HepG2 (cell line): ENCODE measurements at regions not wholly inside any gene's neighbourhood (a gene's known extent, or its start where the extent isn't known, plus 50 kb on each side); places are given as distances from the start of the nearest gene placed in this dataset.

ENCODE experiments used
- ATAC-seq: fragments of 200-7000 bp; cut with Tn5 transposase; 3 replicates; pipeline ENCODE4 v1.9.1; 2020; ENCODE audit warnings: mild to moderate bottlenecking, moderate library complexity
- BruUV-seq: library from RNA; stranded (reverse); fragments of 400-500 nt; replicated peaks from 2 replicates; lab custom pipeline; 2021; lab: Mats Ljungman, UMichigan
- CTCF ChIA-PET: fragments of 300-600 bp; formaldehyde crosslinking; extraction: SDS; loops from one replicate; lab custom pipeline; 2021; ENCODE audit warnings: low total read pairs, inconsistent platforms, low intra/inter-chr PET ratio; lab: Yijun Ruan, JAX
- POLR2A ChIA-PET: fragments of 350-600 bp; sonication (Branson Sonifier 250); formaldehyde crosslinking; loops from one replicate; lab custom pipeline; 2020; ENCODE audit warnings: antibody characterized with exemption, inconsistent platforms; lab: Yijun Ruan, JAX
- DNase-seq: peaks from one replicate; pipeline ENCODE4 v3.0.0-alpha.2; 2015; ENCODE audit warnings: low spot score
- FAIRE-seq: peaks from 3 replicates; lab custom pipeline; 2011; peaks lifted over from hg19 to GRCh38; lab: Jason Lieb, UNC
- H2AFZ ChIP-seq: one replicate; pipeline ENCODE4 v1.6.1; 2011; ENCODE audit warnings: low read length, inconsistent platforms
- H3K27ac ChIP-seq: fragments of 300-600 bp; 3 replicates; pipeline ENCODE4 v1.8.0; 2011; ENCODE audit warnings: mixed run types, mild to moderate bottlenecking, mixed read lengths, low read length, inconsistent platforms; ENCODE audit not compliant: insufficient read depth; ENCODE audit errors: extremely low read length
- H3K27me3 ChIP-seq, 2 experiments: fragments of 200-600 bp in 1 of 2; 2 replicates in 1 of 2; 3 replicates in 1 of 2; pipeline versions ENCODE4 v1.6.0 to v1.8.0; 2011; ENCODE audit warnings: low read length in 2 of 2, mild to moderate bottlenecking in 2 of 2, moderate library complexity in 2 of 2, inconsistent platforms in 1 of 2; ENCODE audit not compliant: insufficient read depth in 2 of 2, control insufficient read depth in 1 of 2
- H3K36me3 ChIP-seq, 2 experiments: fragments of 200-600 bp in 1 of 2; replicated peaks in 1 of 2; 2 replicates in 1 of 2; 3 replicates in 1 of 2; pipeline versions ENCODE4 v1.5.1 to v1.8.0; 2011; ENCODE audit warnings: low read length in 2 of 2, inconsistent platforms in 1 of 2; ENCODE audit not compliant: insufficient read depth in 2 of 2, control insufficient read depth in 1 of 2
- H3K4me1 ChIP-seq: 2 replicates; pipeline ENCODE4 v1.5.1; 2012; ENCODE audit warnings: low read length, inconsistent platforms; ENCODE audit not compliant: insufficient read depth
- H3K4me2 ChIP-seq: 2 replicates; pipeline ENCODE4 v1.6.0; 2011; ENCODE audit warnings: low read depth, low read length, inconsistent platforms
- H3K4me3 ChIP-seq, 3 experiments: fragments of 200-600 bp in 1 of 3; sonication (generic), shearing (Covaris generic) in 1 of 3; replicated peaks in 1 of 3; 2 replicates each; pipeline ENCODE4 v1.5.1; 2011 to 2016; ENCODE audit warnings: low read length in 3 of 3, inconsistent platforms in 2 of 3, low read depth in 2 of 3, mild to moderate bottlenecking in 2 of 3, control low read depth in 1 of 3, mixed read lengths in 1 of 3; ENCODE audit not compliant: insufficient read depth in 1 of 3
- H3K79me2 ChIP-seq: one replicate; pipeline ENCODE4 v1.6.1; 2011; ENCODE audit warnings: low read length, inconsistent platforms; ENCODE audit not compliant: insufficient read depth
- H3K9ac ChIP-seq: 2 replicates; pipeline ENCODE4 v1.6.0; 2011; ENCODE audit warnings: mild to moderate bottlenecking, low read depth, low read length, inconsistent platforms; ENCODE audit not compliant: insufficient read depth
- H3K9me3 ChIP-seq: 2 replicates; pipeline ENCODE4 v1.5.1; 2012; ENCODE audit warnings: mild to moderate bottlenecking, low read length
- H4K20me1 ChIP-seq: 2 replicates; pipeline ENCODE4 v1.6.0; 2011; ENCODE audit warnings: inconsistent platforms, mild to moderate bottlenecking, low read length, moderate library complexity; ENCODE audit not compliant: insufficient read depth
- AGO1 ChIP-seq: fragments of 200-400 bp; formaldehyde crosslinking; IDR thresholded peaks from 2 replicates; pipeline ENCODE4 v1.6.1; 2017; ENCODE audit warnings: mild to moderate bottlenecking, low read depth, low read length, moderate library complexity; ENCODE audit not compliant: poor library complexity, severe bottlenecking
- CAMTA2 ChIP-seq: sonication (generic); formaldehyde crosslinking; IDR thresholded peaks from 2 replicates; pipeline ENCODE4 v1.4.0; 2020; ENCODE audit warnings: mild to moderate bottlenecking, missing genetic modification reagents, borderline replicate concordance
- GPN1 ChIP-seq: sonication (generic); formaldehyde crosslinking; IDR thresholded peaks from 2 replicates; pipeline ENCODE4 v1.5.1; 2020; ENCODE audit warnings: missing genetic modification reagents, borderline replicate concordance
- MLLT10 ChIP-seq: sonication (generic); formaldehyde crosslinking; IDR thresholded peaks from 2 replicates; pipeline ENCODE4 v1.4.0; 2020; ENCODE audit warnings: missing genetic modification reagents
- SATB2 ChIP-seq: sonication (generic); formaldehyde crosslinking; IDR thresholded peaks from 2 replicates; pipeline ENCODE4 v1.5.0; 2020; ENCODE audit warnings: missing genetic modification reagents
- ZNF12 ChIP-seq: sonication (generic); formaldehyde crosslinking; IDR thresholded peaks from 2 replicates; pipeline ENCODE4 v1.5.0; 2020; ENCODE audit warnings: missing genetic modification reagents
- ZNF781 ChIP-seq: sonication (generic); formaldehyde crosslinking; IDR thresholded peaks from 2 replicates; pipeline ENCODE4 v1.5.1; 2020; ENCODE audit warnings: borderline replicate concordance, mild to moderate bottlenecking, missing genetic modification reagents; ENCODE audit errors: not compliant biosample characterization
- WGBS: methylation state at CpG from one replicate; pipeline ENCODE4 v1.1.6; 2017; ENCODE audit warnings: low lambda C conversion rate; 5-methylcytosine and 5-hydroxymethylcytosine counted together
- in situ Hi-C: cut with HindIII; loops from 2 replicates; pipeline ENCODE4 v1.10.0; 2017; ENCODE audit warnings: low pct_unique_long_range_greater_than_20kb; ENCODE audit not compliant: extremely low pct_ligation_motif_present
- intact Hi-C: fragments of 100-400 bp; cut with micrococcal nuclease; formaldehyde crosslinking; loops from one replicate; pipeline ENCODE4 v1.10.0; 2022; ENCODE audit not compliant: unreplicated experiment
- TF ChIP-seq, protein P1 (sequence below): sonication (generic); formaldehyde crosslinking; conservative IDR thresholded peaks from 2 replicates; pipeline ENCODE4 v1.5.0; 2020; ENCODE audit warnings: missing genetic modification reagents
- TF ChIP-seq, protein P2 (sequence below): sonication (generic); formaldehyde crosslinking; IDR thresholded peaks from 2 replicates; pipeline ENCODE4 v1.5.0; 2020; ENCODE audit warnings: mild to moderate bottlenecking, low read depth, missing genetic modification reagents, borderline replicate concordance

DNA sequence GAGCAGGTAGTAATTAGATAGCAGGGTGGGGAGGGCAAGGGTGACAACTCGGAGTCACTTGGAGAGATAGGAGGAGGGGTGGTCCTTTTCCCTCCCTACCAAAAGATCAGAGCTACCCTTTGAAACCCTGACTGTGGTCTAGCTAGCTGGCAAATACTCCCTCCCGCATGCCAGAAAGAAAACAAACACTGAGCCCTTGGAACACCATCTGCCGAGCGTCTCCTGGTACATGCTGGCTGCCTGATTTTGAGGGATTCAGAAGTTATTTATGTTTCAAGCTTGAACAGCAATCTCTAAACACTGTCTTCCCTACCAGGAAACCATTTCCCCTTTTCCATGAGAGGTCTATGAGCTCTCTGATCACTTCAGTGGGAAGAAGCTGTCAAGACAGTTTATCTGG is 291.6 kb upstream of the CFAP20DC start (continued):
- TF ChIP-seq, protein P1, sequence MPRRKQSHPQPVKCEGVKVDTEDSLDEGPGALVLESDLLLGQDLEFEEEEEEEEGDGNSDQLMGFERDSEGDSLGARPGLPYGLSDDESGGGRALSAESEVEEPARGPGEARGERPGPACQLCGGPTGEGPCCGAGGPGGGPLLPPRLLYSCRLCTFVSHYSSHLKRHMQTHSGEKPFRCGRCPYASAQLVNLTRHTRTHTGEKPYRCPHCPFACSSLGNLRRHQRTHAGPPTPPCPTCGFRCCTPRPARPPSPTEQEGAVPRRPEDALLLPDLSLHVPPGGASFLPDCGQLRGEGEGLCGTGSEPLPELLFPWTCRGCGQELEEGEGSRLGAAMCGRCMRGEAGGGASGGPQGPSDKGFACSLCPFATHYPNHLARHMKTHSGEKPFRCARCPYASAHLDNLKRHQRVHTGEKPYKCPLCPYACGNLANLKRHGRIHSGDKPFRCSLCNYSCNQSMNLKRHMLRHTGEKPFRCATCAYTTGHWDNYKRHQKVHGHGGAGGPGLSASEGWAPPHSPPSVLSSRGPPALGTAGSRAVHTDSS (CRISPR knock-in tag) = no peak
- TF ChIP-seq SATB2 (no peak), CAMTA2 (CRISPR knock-in tag) (no peak)

DNA sequence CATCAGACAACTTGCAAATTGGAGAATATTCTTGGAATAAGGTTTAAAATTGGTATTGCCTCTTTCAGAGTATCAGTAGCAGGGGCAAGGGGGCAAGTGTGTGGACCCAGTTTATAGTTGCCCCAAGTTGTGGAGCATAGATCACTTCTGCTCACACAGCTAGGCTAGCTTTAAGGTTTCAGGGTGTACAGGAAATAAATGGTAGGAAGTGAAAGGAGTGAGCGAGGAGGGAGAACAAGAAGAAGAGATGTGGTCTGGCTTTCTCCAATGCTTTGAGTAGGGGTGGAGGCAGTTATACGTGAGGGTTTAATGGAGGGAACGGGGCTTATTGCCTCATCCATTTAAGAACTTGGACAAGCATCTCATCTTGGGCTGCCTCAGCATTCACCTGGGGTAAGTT is 290.0 kb upstream of the CFAP20DC start:
- H3K9ac ChIP-seq = no peak overlapping the region
- ChIA-PET CTCF (no interaction called here), POLR2A (no interaction called here)
- intact Hi-C loops (no loop called here), in situ Hi-C loops (no loop called here)
- ATAC-seq (no peak), FAIRE-seq (no peak), DNase-seq (no peak)
- no peak overlapping the region for H3K27ac ChIP-seq
- 39% methylated on average over 3 of the region's 3 CpGs for WGBS
- H2AFZ ChIP-seq = no peak overlapping the region
- no peaks in the 10 kb centered on the region for H3K36me3 ChIP-seq
- no TSS peak for BruUV-seq
- no peak for TF ChIP-seq GPN1 (CRISPR knock-in tag)
- TF ChIP-seq, protein P2, sequence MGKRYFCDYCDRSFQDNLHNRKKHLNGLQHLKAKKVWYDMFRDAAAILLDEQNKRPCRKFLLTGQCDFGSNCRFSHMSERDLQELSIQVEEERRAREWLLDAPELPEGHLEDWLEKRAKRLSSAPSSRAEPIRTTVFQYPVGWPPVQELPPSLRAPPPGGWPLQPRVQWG (CRISPR knock-in tag) = no peak
- TF ChIP-seq AGO1 = no peak
- TF ChIP-seq MLLT10 = no peak
- no peak for TF ChIP-seq ZNF12 (CRISPR knock-in tag)
- no peak for TF ChIP-seq ZNF781
- H3K4me2 ChIP-seq = no peak overlapping the region
- no peaks in the 10 kb centered on the region for H4K20me1 ChIP-seq
- H3K4me1 ChIP-seq = peaks cover 17% of the 10 kb centered on the region
- no peaks in the 10 kb centered on the region for H3K9me3 ChIP-seq
- H3K4me3 ChIP-seq = no peak overlapping the region
- no peaks in the 10 kb centered on the region for H3K27me3 ChIP-seq
- H3K79me2 ChIP-seq = no peaks in the 10 kb centered on the region
